HG03064 (cell line): ENCODE measurements at regions not wholly inside any gene's neighbourhood (a gene's known extent, or its start where the extent isn't known, plus 50 kb on each side); places are given as distances from the start of the nearest gene placed in this dataset.

Experiments used
- ATAC-seq: cut with Tn5 transposase; IDR thresholded peaks from one replicate; pipeline ENCODE4 v1.9.1; 2021; ENCODE audit warnings: low read depth; ENCODE audit not compliant: unreplicated experiment

GRCh38 chr13:106143930-106144709 lies 391.3 kb downstream of the EFNB2 start:
- no peak for ATAC-seq

- no peak for ATAC-seq
These were observed 392.1 kb downstream of the EFNB2 start for GRCh38 chr13:106143392-106143791.

GRCh38 chr13:106140476-106140875 lies 395.0 kb downstream of the EFNB2 start:
- ATAC-seq, result no peak

- ATAC-seq, result no peak
These were observed 395.5 kb downstream of the EFNB2 start for GRCh38 chr13:106139942-106140341.

- ATAC-seq, result no peak
These were observed 396.1 kb downstream of the EFNB2 start for GRCh38 chr13:106139377-106139776.

GRCh38 chr13:106138620-106139019 lies 396.8 kb downstream of the EFNB2 start:
- ATAC-seq, result no peak

GRCh38 chr13:106133025-106133424 lies 402.4 kb downstream of the EFNB2 start:
- ATAC-seq, result no peak

GRCh38 chr13:106132216-106132615 lies 403.2 kb downstream of the EFNB2 start:
- ATAC-seq, result no peak

GRCh38 chr13:106129993-106130392 lies 405.5 kb downstream of the EFNB2 start:
- no peak for ATAC-seq

- ATAC-seq, result no peak
These were observed 406.2 kb downstream of the EFNB2 start for GRCh38 chr13:106129273-106129672.

GRCh38 chr13:106122234-106122633 lies 413.2 kb downstream of the EFNB2 start:
- ATAC-seq, result no peak

GRCh38 chr13:106121173-106121754 lies 414.2 kb downstream of the EFNB2 start:
- ATAC-seq, result no peak

GRCh38 chr13:106118996-106119395 lies 416.5 kb downstream of the EFNB2 start:
- ATAC-seq, result no peak

- no peak for ATAC-seq
These were observed 417.4 kb downstream of the EFNB2 start for GRCh38 chr13:106118050-106118449.

GRCh38 chr13:106117640-106118039 lies 417.8 kb downstream of the EFNB2 start:
- ATAC-seq, result no peak

- ATAC-seq, result no peak
These were observed 418.4 kb downstream of the EFNB2 start for GRCh38 chr13:106117035-106117434.

GRCh38 chr13:106115081-106115480 lies 420.4 kb downstream of the EFNB2 start:
- no peak for ATAC-seq

GRCh38 chr13:106113796-106114195 lies 421.7 kb downstream of the EFNB2 start:
- ATAC-seq, result no peak

GRCh38 chr13:106112191-106112590 lies 423.3 kb downstream of the EFNB2 start:
- ATAC-seq, result no peak

GRCh38 chr13:106110241-106110855 lies 425.1 kb downstream of the EFNB2 start:
- no peak for ATAC-seq

- ATAC-seq, result no peak
These were observed 426.1 kb downstream of the EFNB2 start for GRCh38 chr13:106109391-106109791.

GRCh38 chr13:106108346-106108745 lies 427.1 kb downstream of the EFNB2 start:
- no peak for ATAC-seq
